ENCODE measurements at regions not wholly inside any gene's neighbourhood (a gene's known extent, or its start where the extent isn't known, plus 50 kb on each side); places are given as distances from the start of the nearest gene placed in this dataset.

DNA sequence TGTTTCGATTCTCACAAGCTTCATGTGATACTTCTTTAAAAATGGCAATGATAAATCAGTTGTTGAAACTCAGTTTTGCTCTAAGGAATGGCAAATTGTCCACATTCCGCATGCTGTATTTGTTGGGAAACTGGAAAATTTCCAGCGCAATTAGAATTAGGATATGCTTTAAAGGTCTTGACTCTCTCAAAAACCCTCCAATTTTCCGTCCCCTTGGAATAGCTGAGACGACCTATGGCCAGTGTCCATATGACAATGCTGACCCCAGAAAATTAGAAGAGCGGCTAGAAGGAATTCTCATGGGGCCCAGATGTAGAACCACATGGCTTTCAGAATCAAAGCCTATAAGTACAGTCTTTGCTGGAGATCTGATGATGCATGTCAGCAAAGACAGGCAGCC is 170.8 kb downstream of the TMEM18 start:
- H3K27me3 ChIP-seq (ENCODE audit: low read length): peaks cover 49% of the 10 kb centered on the region
- no TSS peak for BruUV-seq (replicated peaks)
- ChIA-PET POLR2A (ENCODE audit: unreplicated experiment) (no interaction called here), CTCF (no interaction called here)
- H3K9ac ChIP-seq (ENCODE audit: low read length): no peak overlapping the region
- no peaks in the 10 kb centered on the region for H3K9me2 ChIP-seq (replicated peaks; ENCODE audit: low read length)
- H3K79me2 ChIP-seq (ENCODE audit: low read length): no peaks in the 10 kb centered on the region
- H3F3A ChIP-seq (ENCODE audit: low read length, unreplicated experiment): no peaks in the 10 kb centered on the region
- H4K20me1 ChIP-seq (ENCODE audit: low read length): no peaks in the 10 kb centered on the region
- no peak overlapping the region for H3K27ac ChIP-seq (ENCODE audit: low read length)
- H3K4me2 ChIP-seq (ENCODE audit: low read length): no peak overlapping the region
- H3K9me3 ChIP-seq (ENCODE audit: low read length): no peaks in the 10 kb centered on the region
- DNase-seq (no peak), ATAC-seq (no peak)
- intact Hi-C loops (cut with micrococcal nuclease): no loop called here
- H3K4me3 ChIP-seq (ENCODE audit: low read length): no peak overlapping the region
- H3K36me3 ChIP-seq (ENCODE audit: low read depth, low read length): no peaks in the 10 kb centered on the region
- no peak overlapping the region for H2AFZ ChIP-seq (ENCODE audit: low read length)
- H3K4me1 ChIP-seq (ENCODE audit: insufficient read depth, low read length): no peaks in the 10 kb centered on the region
- TF ChIP-seq EZH2phosphoT487 (IDR thresholded peaks at IDR 0.05; ENCODE audit: borderline replicate concordance, low read length) (no peak), EZH2 (IDR thresholded peaks at IDR 0.05; ENCODE audit: low read length, unreplicated experiment) (no peak)
- TF ChIP-seq, protein P1, sequence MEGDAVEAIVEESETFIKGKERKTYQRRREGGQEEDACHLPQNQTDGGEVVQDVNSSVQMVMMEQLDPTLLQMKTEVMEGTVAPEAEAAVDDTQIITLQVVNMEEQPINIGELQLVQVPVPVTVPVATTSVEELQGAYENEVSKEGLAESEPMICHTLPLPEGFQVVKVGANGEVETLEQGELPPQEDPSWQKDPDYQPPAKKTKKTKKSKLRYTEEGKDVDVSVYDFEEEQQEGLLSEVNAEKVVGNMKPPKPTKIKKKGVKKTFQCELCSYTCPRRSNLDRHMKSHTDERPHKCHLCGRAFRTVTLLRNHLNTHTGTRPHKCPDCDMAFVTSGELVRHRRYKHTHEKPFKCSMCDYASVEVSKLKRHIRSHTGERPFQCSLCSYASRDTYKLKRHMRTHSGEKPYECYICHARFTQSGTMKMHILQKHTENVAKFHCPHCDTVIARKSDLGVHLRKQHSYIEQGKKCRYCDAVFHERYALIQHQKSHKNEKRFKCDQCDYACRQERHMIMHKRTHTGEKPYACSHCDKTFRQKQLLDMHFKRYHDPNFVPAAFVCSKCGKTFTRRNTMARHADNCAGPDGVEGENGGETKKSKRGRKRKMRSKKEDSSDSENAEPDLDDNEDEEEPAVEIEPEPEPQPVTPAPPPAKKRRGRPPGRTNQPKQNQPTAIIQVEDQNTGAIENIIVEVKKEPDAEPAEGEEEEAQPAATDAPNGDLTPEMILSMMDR (conservative IDR thresholded peaks at IDR 0.05; ENCODE audit: low read depth, low read length): no peak

DNA sequence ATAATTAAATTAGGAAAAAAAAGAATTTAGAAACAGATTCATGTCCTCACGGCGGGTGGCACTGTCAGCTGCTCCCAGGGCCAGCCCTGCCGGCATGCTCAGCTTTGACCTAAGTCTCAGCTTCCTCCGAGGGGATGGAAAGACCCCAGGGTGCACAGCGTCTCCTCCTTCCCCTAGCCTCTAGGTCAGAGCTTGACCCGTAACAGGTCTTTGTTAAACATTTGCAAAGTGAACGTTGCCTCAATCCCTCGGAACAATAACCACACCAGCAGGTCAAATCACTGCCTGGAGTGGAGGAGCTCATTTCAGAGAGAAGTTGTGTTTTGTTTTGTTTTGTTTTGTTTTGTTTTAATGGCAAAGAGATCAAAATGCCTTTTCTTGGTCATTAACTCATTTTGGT is 171.3 kb downstream of the TMEM18 start:
- intact Hi-C loops (cut with micrococcal nuclease): no loop called here
- Histone ChIP-seq H3K9me2 (replicated peaks; ENCODE audit: low read length) (no peaks in the 10 kb centered on the region), H3F3A (ENCODE audit: low read length, unreplicated experiment) (no peaks in the 10 kb centered on the region), H3K9ac (ENCODE audit: low read length) (no peak overlapping the region), H3K36me3 (ENCODE audit: low read depth, low read length) (no peaks in the 10 kb centered on the region), H4K20me1 (ENCODE audit: low read length) (no peaks in the 10 kb centered on the region), H3K4me2 (ENCODE audit: low read length) (no peak overlapping the region), H3K9me3 (ENCODE audit: low read length) (no peaks in the 10 kb centered on the region), H2AFZ (ENCODE audit: low read length) (no peak overlapping the region), H3K4me1 (ENCODE audit: insufficient read depth, low read length) (no peaks in the 10 kb centered on the region), H3K79me2 (ENCODE audit: low read length) (no peaks in the 10 kb centered on the region), H3K4me3 (ENCODE audit: low read length) (no peak overlapping the region), H3K27ac (ENCODE audit: low read length) (no peak overlapping the region), H3K27me3 (ENCODE audit: low read length) (peaks cover 52% of the 10 kb centered on the region)
- DNase-seq (no peak), ATAC-seq (no peak)
- CTCF ChIA-PET: no interaction called here
- BruUV-seq (replicated peaks): no TSS peak
- POLR2A ChIA-PET (ENCODE audit: unreplicated experiment): no interaction called here
- TF ChIP-seq EZH2 (IDR thresholded peaks at IDR 0.05; ENCODE audit: low read length, unreplicated experiment): no peak
- TF ChIP-seq EZH2phosphoT487 (IDR thresholded peaks at IDR 0.05; ENCODE audit: borderline replicate concordance, low read length): no peak
- TF ChIP-seq, protein P1 (conservative IDR thresholded peaks at IDR 0.05; ENCODE audit: low read depth, low read length): no peak

DNA sequence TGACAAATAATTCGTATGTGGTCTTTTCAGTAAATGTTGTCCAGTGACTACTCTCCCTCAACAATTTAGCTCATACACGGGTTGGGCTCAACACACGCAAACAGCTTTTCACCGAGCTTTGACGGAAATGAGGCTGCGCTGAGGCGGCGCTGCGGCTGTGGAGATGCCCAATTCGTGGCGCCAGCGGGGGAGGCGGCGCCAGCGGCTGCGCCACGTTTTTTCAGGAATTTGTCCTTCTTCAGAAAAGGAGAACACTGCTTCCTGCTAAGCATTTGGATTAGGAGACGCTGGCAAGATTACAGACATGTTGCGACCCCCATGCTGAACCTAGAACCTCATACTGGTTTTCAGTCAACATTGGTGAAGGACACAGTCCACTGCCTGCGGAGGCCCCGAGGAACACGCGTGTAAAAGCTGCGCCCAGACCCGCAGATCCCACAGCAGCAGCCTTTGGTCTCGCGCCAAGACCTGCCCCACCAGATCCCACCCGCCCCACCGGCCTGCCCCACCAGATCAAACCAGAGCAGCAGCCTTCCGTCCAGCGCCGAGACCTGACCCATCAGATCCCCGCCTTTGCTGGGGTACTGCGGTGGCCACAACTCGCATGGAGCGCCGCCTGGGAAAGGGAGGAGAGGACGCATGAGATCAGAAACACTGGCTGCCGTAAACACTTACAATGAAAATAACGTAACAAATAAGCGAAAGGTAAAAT is 173.8 kb downstream of the TMEM18 start:
- H3K4me1 ChIP-seq (ENCODE audit: insufficient read depth, low read length): no peaks in the 10 kb centered on the region
- no peak overlapping the region for H3K4me2 ChIP-seq (ENCODE audit: low read length)
- DNase-seq (no peak), ATAC-seq (no peak)
- peaks cover 74% of the 10 kb centered on the region for H3K27me3 ChIP-seq (ENCODE audit: low read length)
- no peak overlapping the region for H3K27ac ChIP-seq (ENCODE audit: low read length)
- no peaks in the 10 kb centered on the region for H4K20me1 ChIP-seq (ENCODE audit: low read length)
- POLR2A ChIA-PET (ENCODE audit: unreplicated experiment): no interaction called here
- no peaks in the 10 kb centered on the region for H3K9me2 ChIP-seq (replicated peaks; ENCODE audit: low read length)
- TF ChIP-seq, protein P1 (conservative IDR thresholded peaks at IDR 0.05; ENCODE audit: low read depth, low read length): no peak
- TF ChIP-seq EZH2phosphoT487 (IDR thresholded peaks at IDR 0.05; ENCODE audit: borderline replicate concordance, low read length) (no peak), EZH2 (IDR thresholded peaks at IDR 0.05; ENCODE audit: low read length, unreplicated experiment) (no peak)
- H3K36me3 ChIP-seq (ENCODE audit: low read depth, low read length): no peaks in the 10 kb centered on the region
- no peaks in the 10 kb centered on the region for H3F3A ChIP-seq (ENCODE audit: low read length, unreplicated experiment)
- H3K79me2 ChIP-seq (ENCODE audit: low read length): no peaks in the 10 kb centered on the region
- CTCF ChIA-PET: no interaction called here
- BruUV-seq (replicated peaks): no TSS peak
- H3K4me3 ChIP-seq (ENCODE audit: low read length): no peak overlapping the region
- no peak overlapping the region for H2AFZ ChIP-seq (ENCODE audit: low read length)
- no peak overlapping the region for H3K9ac ChIP-seq (ENCODE audit: low read length)
- no peaks in the 10 kb centered on the region for H3K9me3 ChIP-seq (ENCODE audit: low read length)
- intact Hi-C loops (cut with micrococcal nuclease): no loop called here

All from PC-3 (cell line).